Endothelial cell of umbilical vein (primary cell): ENCODE measurements at regions not wholly inside any gene's neighbourhood (a gene's known extent, or its start where the extent isn't known, plus 50 kb on each side); places are given as distances from the start of the nearest gene placed in this dataset.

Experiments
- CTCF ChIP-seq, 2 donors: IDR thresholded peaks; 1 replicate in 1 of 2; 2 replicates in 1 of 2; pipeline ENCODE4 v1.5.1; 2011; ENCODE audit warnings: low read length in 2 of 2, mild to moderate bottlenecking in 2 of 2, moderate library complexity in 2 of 2, control low read depth in 1 of 2, inconsistent platforms in 1 of 2, low read depth in 1 of 2; ENCODE audit not compliant: insufficient read depth in 1 of 2; ENCODE audit errors: extremely low read depth in 1 of 2
- EZH2 ChIP-seq: IDR thresholded peaks from 2 replicates; pipeline ENCODE4 v1.6.1; 2012; ENCODE audit warnings: borderline replicate concordance, low read depth, mild to moderate bottlenecking, moderate library complexity, low read length, inconsistent platforms; ENCODE audit not compliant: severe bottlenecking
- FOS ChIP-seq: IDR thresholded peaks from 2 replicates; pipeline ENCODE4 v1.6.1; 2011; ENCODE audit warnings: mild to moderate bottlenecking, low read length, moderate library complexity, borderline replicate concordance; ENCODE audit not compliant: insufficient read depth
- GATA2 ChIP-seq: IDR thresholded peaks from 2 replicates; pipeline ENCODE4 v1.7.0; 2011; ENCODE audit warnings: low read depth, mild to moderate bottlenecking, moderate library complexity, mixed read lengths, low read length; ENCODE audit not compliant: insufficient read length, insufficient read depth
- JUN ChIP-seq: IDR thresholded peaks from 2 replicates; pipeline ENCODE4 v1.6.1; 2011; ENCODE audit warnings: borderline replicate concordance, low read depth; ENCODE audit not compliant: insufficient read length, insufficient read depth
- MYC ChIP-seq: IDR thresholded peaks from one replicate; pipeline ENCODE4 v1.6.1; 2011; ENCODE audit warnings: mild to moderate bottlenecking, low read depth, low read length
- POLR2A ChIP-seq: IDR thresholded peaks from 2 replicates; pipeline ENCODE4 v1.6.1; 2012; ENCODE audit warnings: low read depth, mild to moderate bottlenecking, control low read depth, low read length
- POLR2AphosphoS5 ChIP-seq: IDR thresholded peaks from 2 replicates; pipeline ENCODE4 v1.6.1; 2012; ENCODE audit warnings: low read depth, mild to moderate bottlenecking, control low read depth, low read length, moderate library complexity; ENCODE audit not compliant: insufficient read depth
- TF ChIP-seq, protein P1 (sequence below): IDR thresholded peaks from 2 replicates; pipeline ENCODE4 v1.6.1; 2011; ENCODE audit not compliant: insufficient read depth, insufficient read length

- TF ChIP-seq CTCF (IDR thresholded peaks at IDR 0.05; ENCODE audit: extremely low read depth in 1 of 2, insufficient read depth in 1 of 2, low read depth in 1 of 2, low read length in 2 of 2), result no peak
- TF ChIP-seq POLR2A, result no peak
- TF ChIP-seq EZH2, result no peak
- no peak for TF ChIP-seq POLR2AphosphoS5
- TF ChIP-seq, protein P1, sequence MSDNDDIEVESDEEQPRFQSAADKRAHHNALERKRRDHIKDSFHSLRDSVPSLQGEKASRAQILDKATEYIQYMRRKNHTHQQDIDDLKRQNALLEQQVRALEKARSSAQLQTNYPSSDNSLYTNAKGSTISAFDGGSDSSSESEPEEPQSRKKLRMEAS, result no peak
- TF ChIP-seq FOS, result no peak
- no peak for TF ChIP-seq JUN
- no peak for TF ChIP-seq GATA2
- TF ChIP-seq MYC, result no peak
Measured at GRCh38 chr14:54331516-54331915, 65.3 kb upstream of the CDKN3 start.
